Activated CD4-positive, alpha-beta memory T cell treated with anti-CD3 and anti-CD28 coated beads for 36 hours (primary cell): ENCODE measurements at regions not wholly inside any gene's neighbourhood (a gene's known extent, or its start where the extent isn't known, plus 50 kb on each side); places are given as distances from the start of the nearest gene placed in this dataset.

Experiments
- CTCF ChIA-PET: fragments of 350-600 bp; sonication (Branson Sonifier 250); formaldehyde crosslinking; loops from one replicate; lab custom pipeline; 2021; ENCODE audit warnings: antibody characterized with exemption, inconsistent platforms; lab: Charles Lee
- POLR2A ChIA-PET: fragments of 350-600 bp; sonication (Branson Sonifier 250); formaldehyde crosslinking; loops from one replicate; lab custom pipeline; 2021; ENCODE audit warnings: antibody characterized with exemption; lab: Charles Lee
- DNase-seq: peaks from one replicate; pipeline ENCODE4 v3.0.0-alpha.2; 2020
- H3K27ac Mint-ChIP-seq: one replicate; pipeline ENCODE4 v1.8.0; 2021; ENCODE audit warnings: mixed read lengths
- H3K27me3 Mint-ChIP-seq: one replicate; pipeline ENCODE4 v1.8.0; 2021; ENCODE audit warnings: mixed read lengths
- H3K36me3 Mint-ChIP-seq: one replicate; pipeline ENCODE4 v1.8.0; 2021; ENCODE audit warnings: mixed read lengths
- H3K4me1 Mint-ChIP-seq: one replicate; pipeline ENCODE4 v1.8.0; 2021; ENCODE audit warnings: low read depth, mixed read lengths
- H3K4me3 Mint-ChIP-seq: one replicate; pipeline ENCODE4 v1.8.0; 2021; ENCODE audit warnings: mild to moderate bottlenecking, mixed read lengths
- H3K9me3 Mint-ChIP-seq: one replicate; pipeline ENCODE4 v1.8.0; 2021; ENCODE audit warnings: mixed read lengths
- intact Hi-C: fragments of 100-400 bp; cut with micrococcal nuclease; formaldehyde crosslinking; loops from one replicate; pipeline ENCODE4 v1.15.1; 2023

- H3K4me3 Mint-ChIP-seq, result no peak overlapping the region
- H3K27ac Mint-ChIP-seq, result no peak overlapping the region
- intact Hi-C loops, result no loop called here
- ChIA-PET CTCF (no interaction called here), POLR2A (no interaction called here)
- H3K4me1 Mint-ChIP-seq, result no peaks in the 10 kb centered on the region
- H3K9me3 Mint-ChIP-seq, result peaks cover 2% of the 10 kb centered on the region
- DNase-seq, result no peak
- H3K36me3 Mint-ChIP-seq, result no peaks in the 10 kb centered on the region
- no peaks in the 10 kb centered on the region for H3K27me3 Mint-ChIP-seq
These were observed 604.0 kb upstream of the AGTR1 start for GRCh38 chr3:148093753-148094152.

- DNase-seq, result no peak
- intact Hi-C loops, result no loop called here
- CTCF ChIA-PET, result no interaction called here
- Mint-ChIP-seq H3K4me1 (no peaks in the 10 kb centered on the region), H3K27ac (no peak overlapping the region), H3K4me3 (no peak overlapping the region), H3K27me3 (no peaks in the 10 kb centered on the region), H3K36me3 (no peaks in the 10 kb centered on the region), H3K9me3 (no peaks in the 10 kb centered on the region)
- POLR2A ChIA-PET, result no interaction called here
These were observed 601.7 kb upstream of the AGTR1 start for GRCh38 chr3:148095962-148096361.

- Mint-ChIP-seq H3K4me3 (no peak overlapping the region), H3K9me3 (no peaks in the 10 kb centered on the region), H3K27ac (no peak overlapping the region), H3K27me3 (no peaks in the 10 kb centered on the region), H3K4me1 (no peaks in the 10 kb centered on the region), H3K36me3 (no peaks in the 10 kb centered on the region)
- no peak for DNase-seq
- ChIA-PET POLR2A (no interaction called here), CTCF (no interaction called here)
- intact Hi-C loops, result no loop called here
These were observed 597.2 kb upstream of the AGTR1 start for GRCh38 chr3:148100476-148100875.

GRCh38 chr3:148101061-148101460 is 596.6 kb upstream of the AGTR1 start:
- ChIA-PET CTCF (no interaction called here), POLR2A (no interaction called here)
- Mint-ChIP-seq H3K27me3 (no peaks in the 10 kb centered on the region), H3K4me3 (no peak overlapping the region), H3K27ac (no peak overlapping the region), H3K36me3 (no peaks in the 10 kb centered on the region), H3K9me3 (no peaks in the 10 kb centered on the region), H3K4me1 (no peaks in the 10 kb centered on the region)
- intact Hi-C loops, result no loop called here
- DNase-seq, result no peak

GRCh38 chr3:148102156-148102555 is 595.5 kb upstream of the AGTR1 start:
- Mint-ChIP-seq H3K27me3 (no peaks in the 10 kb centered on the region), H3K4me1 (no peaks in the 10 kb centered on the region), H3K36me3 (no peaks in the 10 kb centered on the region), H3K27ac (no peak overlapping the region), H3K4me3 (no peak overlapping the region), H3K9me3 (no peaks in the 10 kb centered on the region)
- intact Hi-C loops, result no loop called here
- ChIA-PET CTCF (no interaction called here), POLR2A (no interaction called here)
- DNase-seq, result no peak

GRCh38 chr3:148106062-148106461 is 591.6 kb upstream of the AGTR1 start:
- intact Hi-C loops, result no loop called here
- no peak for DNase-seq
- ChIA-PET CTCF (no interaction called here), POLR2A (no interaction called here)
- Mint-ChIP-seq H3K27ac (no peak overlapping the region), H3K9me3 (peaks cover 4% of the 10 kb centered on the region), H3K36me3 (no peaks in the 10 kb centered on the region), H3K4me3 (no peak overlapping the region), H3K27me3 (no peaks in the 10 kb centered on the region), H3K4me1 (no peaks in the 10 kb centered on the region)

GRCh38 chr3:148126956-148127355 is 570.7 kb upstream of the AGTR1 start:
- H3K27me3 Mint-ChIP-seq, result no peaks in the 10 kb centered on the region
- intact Hi-C loops, result no loop called here
- H3K9me3 Mint-ChIP-seq, result peaks cover 11% of the 10 kb centered on the region
- no peak for DNase-seq
- H3K36me3 Mint-ChIP-seq, result no peaks in the 10 kb centered on the region
- CTCF ChIA-PET, result no interaction called here
- no peak overlapping the region for H3K27ac Mint-ChIP-seq
- POLR2A ChIA-PET, result no interaction called here
- H3K4me3 Mint-ChIP-seq, result no peak overlapping the region
- no peaks in the 10 kb centered on the region for H3K4me1 Mint-ChIP-seq

- intact Hi-C loops, result no loop called here
- Mint-ChIP-seq H3K4me3 (no peak overlapping the region), H3K27ac (no peak overlapping the region), H3K27me3 (no peaks in the 10 kb centered on the region), H3K4me1 (no peaks in the 10 kb centered on the region), H3K9me3 (peaks cover 16% of the 10 kb centered on the region), H3K36me3 (no peaks in the 10 kb centered on the region)
- no peak for DNase-seq
- ChIA-PET POLR2A (no interaction called here), CTCF (no interaction called here)
These were observed 569.6 kb upstream of the AGTR1 start for GRCh38 chr3:148128136-148128535.

- Mint-ChIP-seq H3K36me3 (no peaks in the 10 kb centered on the region), H3K4me1 (no peaks in the 10 kb centered on the region), H3K27me3 (no peaks in the 10 kb centered on the region), H3K4me3 (no peak overlapping the region), H3K9me3 (peaks cover 20% of the 10 kb centered on the region), H3K27ac (no peak overlapping the region)
- ChIA-PET POLR2A (no interaction called here), CTCF (no interaction called here)
- no peak for DNase-seq
- intact Hi-C loops, result no loop called here
These were observed 565.6 kb upstream of the AGTR1 start for GRCh38 chr3:148131990-148132638.

GRCh38 chr3:148136816-148137215 is 560.9 kb upstream of the AGTR1 start:
- Mint-ChIP-seq H3K9me3 (peaks cover 9% of the 10 kb centered on the region), H3K27me3 (no peaks in the 10 kb centered on the region), H3K4me1 (no peaks in the 10 kb centered on the region), H3K27ac (no peak overlapping the region), H3K36me3 (no peaks in the 10 kb centered on the region), H3K4me3 (no peak overlapping the region)
- DNase-seq, result no peak
- CTCF ChIA-PET, result no interaction called here
- intact Hi-C loops, result no loop called here
- POLR2A ChIA-PET, result no interaction called here

- intact Hi-C loops, result no loop called here
- Mint-ChIP-seq H3K4me3 (no peak overlapping the region), H3K27me3 (no peaks in the 10 kb centered on the region), H3K9me3 (peaks cover 2% of the 10 kb centered on the region), H3K36me3 (no peaks in the 10 kb centered on the region), H3K27ac (no peak overlapping the region), H3K4me1 (no peaks in the 10 kb centered on the region)
- POLR2A ChIA-PET, result no interaction called here
- CTCF ChIA-PET, result no interaction called here
- no peak for DNase-seq
These were observed 551.5 kb upstream of the AGTR1 start for GRCh38 chr3:148146241-148146640.

GRCh38 chr3:148146947-148147826 is 550.5 kb upstream of the AGTR1 start:
- Mint-ChIP-seq H3K27ac (no peak overlapping the region), H3K9me3 (peaks cover 2% of the 10 kb centered on the region), H3K36me3 (no peaks in the 10 kb centered on the region), H3K4me1 (no peaks in the 10 kb centered on the region), H3K4me3 (no peak overlapping the region), H3K27me3 (no peaks in the 10 kb centered on the region)
- ChIA-PET CTCF (no interaction called here), POLR2A (no interaction called here)
- no peak for DNase-seq
- intact Hi-C loops, result no loop called here

- Mint-ChIP-seq H3K4me1 (no peaks in the 10 kb centered on the region), H3K9me3 (peaks cover 2% of the 10 kb centered on the region), H3K36me3 (no peaks in the 10 kb centered on the region), H3K27me3 (no peaks in the 10 kb centered on the region), H3K4me3 (no peak overlapping the region), H3K27ac (no peak overlapping the region)
- ChIA-PET CTCF (no interaction called here), POLR2A (no interaction called here)
- intact Hi-C loops, result no loop called here
- no peak for DNase-seq
These were observed 549.8 kb upstream of the AGTR1 start for GRCh38 chr3:148147903-148148302.
